ENCODE measurements at regions not wholly inside any gene's neighbourhood (a gene's known extent, or its start where the extent isn't known, plus 50 kb on each side); places are given as distances from the start of the nearest gene placed in this dataset.
A peak's percentile ranks its signal among the peaks of the same experiment; 100 is the strongest.

DNA sequence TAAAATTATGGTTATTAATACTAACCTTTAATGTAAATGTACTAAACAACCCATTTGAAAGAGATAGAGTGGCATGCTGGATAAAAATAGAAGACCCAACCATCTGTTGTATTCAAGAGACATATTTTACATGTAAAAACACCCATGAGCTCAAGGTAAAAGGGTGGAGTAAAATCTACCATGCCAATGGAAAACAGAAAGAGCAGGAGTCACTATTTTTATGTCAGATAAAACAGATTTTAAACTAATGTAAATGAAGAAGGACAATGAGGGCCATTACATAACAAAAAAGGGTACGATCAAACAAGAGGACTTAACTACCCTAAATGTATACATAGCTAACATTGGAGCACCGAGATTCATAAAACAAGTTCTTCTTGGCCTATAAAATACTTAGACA, 66.3 kb downstream of the ITM2A start:
- Mint-ChIP-seq H3K27ac (no peak overlapping the region), H3K4me1 (no peaks in the 10 kb centered on the region), H3K9me3 (no peaks in the 10 kb centered on the region), H3K27me3 (no peaks in the 10 kb centered on the region), H3K4me3 (no peak overlapping the region), H3K36me3 (no peaks in the 10 kb centered on the region)
- ATAC-seq (ENCODE audit: low read depth) (no peak), DNase-seq (ENCODE audit: low spot score in 2 of 2) (no peak)

DNA sequence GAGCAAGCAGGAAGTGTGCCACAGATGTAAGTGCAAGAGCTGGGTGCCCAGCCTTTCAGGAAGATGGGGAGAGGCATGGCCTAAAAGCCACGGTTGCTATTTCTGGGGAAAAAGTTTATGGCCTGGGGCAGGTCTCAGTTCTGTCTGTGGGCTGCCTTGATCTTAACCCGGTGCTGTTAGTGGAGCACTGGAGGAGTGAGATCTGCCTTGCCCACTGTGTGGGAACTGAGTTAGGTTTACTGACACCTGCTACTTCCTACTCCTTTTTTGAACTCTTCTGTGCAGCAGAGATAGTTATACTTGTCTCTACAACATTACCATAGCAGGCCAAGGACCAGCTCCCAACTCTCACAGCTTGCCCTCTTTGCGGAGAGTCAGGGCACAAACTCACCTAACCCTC, 76.5 kb downstream of the ITM2A start:
- Mint-ChIP-seq H3K9me3 (no peaks in the 10 kb centered on the region), H3K36me3 (peaks cover 4% of the 10 kb centered on the region), H3K27me3 (no peaks in the 10 kb centered on the region), H3K27ac (no peak overlapping the region), H3K4me1 (no peaks in the 10 kb centered on the region), H3K4me3 (no peak overlapping the region)
- ATAC-seq (ENCODE audit: low read depth): no peak
- no peak for DNase-seq (ENCODE audit: low spot score in 2 of 2)

DNA sequence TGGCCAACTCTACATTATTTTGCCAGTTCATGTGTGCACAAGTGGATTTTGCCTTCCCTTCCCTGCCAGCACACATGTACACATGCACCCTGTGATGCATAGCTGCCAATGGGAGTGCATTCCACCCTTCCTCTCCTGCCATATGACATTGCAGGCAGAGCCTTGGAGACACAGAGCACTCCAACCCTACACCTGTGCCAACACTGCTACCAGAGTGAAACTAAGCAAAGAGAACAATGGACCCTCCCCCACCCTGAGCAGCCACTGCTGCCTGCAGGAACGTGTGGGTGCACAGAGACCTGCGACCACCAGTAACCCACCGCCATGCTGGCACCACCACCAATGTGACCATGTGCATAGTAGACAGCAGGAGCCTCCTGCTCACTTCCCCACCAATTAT, 78.4 kb downstream of the ITM2A start:
- DNase-seq (ENCODE audit: low spot score in 2 of 2) (no peak), ATAC-seq (ENCODE audit: low read depth) (no peak)
- H3K27me3 Mint-ChIP-seq: no peaks in the 10 kb centered on the region
- no peak overlapping the region for H3K4me3 Mint-ChIP-seq
- H3K4me1 Mint-ChIP-seq: no peaks in the 10 kb centered on the region
- H3K36me3 Mint-ChIP-seq: peaks cover 4% of the 10 kb centered on the region
- no peaks in the 10 kb centered on the region for H3K9me3 Mint-ChIP-seq
- no peak overlapping the region for H3K27ac Mint-ChIP-seq

DNA sequence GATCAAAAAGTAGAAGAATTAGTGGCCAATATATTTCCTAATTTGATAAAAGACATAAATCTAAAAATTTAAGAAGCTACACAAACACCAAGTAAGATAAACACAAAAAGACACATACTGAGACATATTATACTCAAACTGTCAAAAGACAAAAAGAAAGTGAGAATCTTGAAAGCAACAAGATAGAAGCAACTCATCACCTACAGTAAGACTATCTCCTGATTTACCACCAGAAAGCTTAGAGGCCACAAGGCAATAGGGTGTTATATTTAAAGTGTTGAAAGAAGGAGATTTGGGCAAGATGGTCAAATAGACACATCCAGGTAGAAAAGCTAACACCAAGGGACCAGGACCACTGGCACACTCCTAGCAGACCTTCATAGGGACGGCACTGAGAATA, 79.4 kb downstream of the ITM2A start:
- no peaks in the 10 kb centered on the region for H3K9me3 Mint-ChIP-seq
- no peak for ATAC-seq (ENCODE audit: low read depth)
- no peak for DNase-seq (ENCODE audit: low spot score in 2 of 2)
- H3K4me1 Mint-ChIP-seq: no peaks in the 10 kb centered on the region
- H3K27ac Mint-ChIP-seq: no peak overlapping the region
- peaks cover 4% of the 10 kb centered on the region for H3K36me3 Mint-ChIP-seq
- no peaks in the 10 kb centered on the region for H3K27me3 Mint-ChIP-seq
- H3K4me3 Mint-ChIP-seq: no peak overlapping the region

DNA sequence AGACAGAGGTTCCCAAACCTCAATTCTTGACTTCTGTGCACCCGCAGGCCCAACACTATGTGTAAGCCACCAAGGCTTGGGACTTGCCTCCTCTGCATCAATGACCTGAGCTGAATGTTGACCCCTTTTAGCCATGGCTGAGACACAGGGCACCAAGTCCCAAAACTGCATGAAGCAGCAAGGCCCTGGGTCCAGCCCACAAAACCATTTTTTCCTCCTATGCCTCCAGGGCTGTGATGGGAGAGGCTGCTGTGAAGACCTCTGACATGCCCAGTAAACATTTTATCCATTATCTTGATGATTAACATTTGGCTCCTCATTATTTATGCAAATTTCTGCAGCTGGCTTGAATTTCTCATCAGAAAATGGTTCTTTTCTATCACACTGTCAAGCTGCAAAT, 85.4 kb downstream of the ITM2A start:
- H3K27ac Mint-ChIP-seq: no peak overlapping the region
- ATAC-seq (ENCODE audit: low read depth) (no peak), DNase-seq (ENCODE audit: low spot score in 2 of 2) (no peak)
- peaks cover 18% of the 10 kb centered on the region for H3K36me3 Mint-ChIP-seq
- H3K4me3 Mint-ChIP-seq: no peak overlapping the region
- H3K27me3 Mint-ChIP-seq: no peaks in the 10 kb centered on the region
- no peaks in the 10 kb centered on the region for H3K4me1 Mint-ChIP-seq
- peaks cover 5% of the 10 kb centered on the region for H3K9me3 Mint-ChIP-seq

DNA sequence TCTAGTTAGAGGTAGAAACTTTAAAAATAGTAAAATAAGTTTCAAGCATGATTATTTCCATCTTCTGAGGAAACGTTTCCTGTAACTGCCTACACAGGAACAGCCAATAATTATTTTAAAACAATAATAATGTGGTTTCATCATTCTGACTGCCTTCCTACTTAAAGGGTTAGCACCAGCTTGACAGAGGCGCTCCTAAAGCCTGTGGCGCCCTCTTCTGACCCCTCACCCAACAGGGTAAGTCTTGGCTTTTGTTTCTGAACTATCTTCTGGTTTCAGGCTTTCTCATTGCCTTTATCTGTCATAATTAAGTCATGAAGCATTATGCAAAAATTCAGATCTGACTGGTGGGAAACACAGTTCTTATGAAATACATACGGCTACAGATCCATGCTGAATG, 96.7 kb downstream of the ITM2A start:
- Mint-ChIP-seq H3K4me3 (no peak overlapping the region), H3K27ac (peak overlapping the region; percentile 82), H3K36me3 (no peaks in the 10 kb centered on the region), H3K9me3 (no peaks in the 10 kb centered on the region), H3K4me1 (peaks cover 27% of the 10 kb centered on the region), H3K27me3 (no peaks in the 10 kb centered on the region)
- ATAC-seq (ENCODE audit: low read depth) (peak; percentile 96), DNase-seq (ENCODE audit: low spot score in 2 of 2) (peak; percentile 44 to 46)

DNA sequence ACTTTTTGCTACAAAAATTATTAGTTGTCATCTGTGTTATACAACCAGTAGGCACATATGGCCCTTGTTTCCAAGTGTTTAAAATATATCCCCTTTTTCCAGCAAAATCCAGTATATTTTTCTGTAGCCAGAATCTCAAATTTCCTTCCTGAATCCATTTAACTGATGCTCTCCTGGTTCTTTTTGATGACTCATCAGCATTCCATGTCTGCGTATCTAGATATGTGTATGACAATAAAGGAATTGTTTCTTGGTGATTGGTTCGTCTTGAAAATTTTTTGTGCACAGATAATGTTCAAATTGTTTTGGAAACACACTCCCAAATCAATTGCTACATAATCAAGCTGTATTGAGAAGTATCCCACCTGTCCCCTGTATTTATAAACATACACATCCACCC, 98.3 kb downstream of the ITM2A start:
- Mint-ChIP-seq H3K4me1 (peaks cover 24% of the 10 kb centered on the region), H3K36me3 (no peaks in the 10 kb centered on the region), H3K4me3 (no peak overlapping the region), H3K27ac (peak overlapping the region; percentile 67), H3K27me3 (no peaks in the 10 kb centered on the region), H3K9me3 (no peaks in the 10 kb centered on the region)
- ATAC-seq (ENCODE audit: low read depth): no peak
- no peak for DNase-seq (ENCODE audit: low spot score in 2 of 2)

DNA sequence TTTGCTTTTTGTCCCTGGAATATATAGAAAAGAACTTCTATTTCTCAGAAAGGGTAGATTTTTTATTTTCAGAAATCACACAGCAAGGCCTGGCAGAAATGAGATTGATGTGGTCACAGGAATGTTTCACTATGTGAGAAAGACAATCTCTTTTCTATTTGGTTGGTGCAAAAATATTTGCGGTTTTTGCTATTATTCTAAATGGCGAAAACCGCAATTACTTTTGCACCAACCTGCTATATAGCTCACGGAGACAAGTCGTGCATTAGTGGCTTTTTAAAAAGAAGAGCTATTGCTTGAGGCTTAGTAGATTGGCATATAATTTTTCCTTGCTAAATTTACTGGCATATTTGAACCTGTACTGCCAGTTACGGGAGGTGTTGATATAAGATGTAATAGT, 100.4 kb downstream of the ITM2A start:
- peaks cover 30% of the 10 kb centered on the region for H3K4me1 Mint-ChIP-seq
- H3K36me3 Mint-ChIP-seq: no peaks in the 10 kb centered on the region
- ATAC-seq (ENCODE audit: low read depth) (no peak), DNase-seq (ENCODE audit: low spot score in 2 of 2) (no peak)
- H3K27me3 Mint-ChIP-seq: no peaks in the 10 kb centered on the region
- no peaks in the 10 kb centered on the region for H3K9me3 Mint-ChIP-seq
- peak overlapping the region; percentile 76 for H3K27ac Mint-ChIP-seq
- no peak overlapping the region for H3K4me3 Mint-ChIP-seq

DNA sequence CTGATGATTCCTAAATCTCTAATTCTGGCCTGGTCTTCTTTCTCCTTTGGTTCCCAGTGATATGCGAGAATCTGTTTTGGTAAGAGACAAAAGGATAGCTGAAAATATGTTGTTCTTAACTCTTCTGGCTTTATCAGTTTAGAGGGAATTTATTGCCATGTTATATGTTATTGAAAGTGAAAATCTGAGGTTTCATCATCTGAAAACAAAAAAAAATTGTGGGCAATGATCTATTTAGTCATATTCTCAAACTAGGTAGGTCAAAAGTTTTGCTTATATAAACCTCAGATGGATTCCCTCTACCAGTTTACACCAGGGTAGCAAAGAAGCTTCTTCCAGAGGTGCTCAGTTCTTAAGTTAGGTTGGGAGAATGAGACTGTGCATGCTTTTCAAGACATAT, 103.6 kb downstream of the ITM2A start:
- Mint-ChIP-seq H3K4me1 (peaks cover 29% of the 10 kb centered on the region), H3K27me3 (no peaks in the 10 kb centered on the region), H3K27ac (peak overlapping the region; percentile 67), H3K4me3 (peak overlapping the region; percentile 1), H3K9me3 (no peaks in the 10 kb centered on the region), H3K36me3 (no peaks in the 10 kb centered on the region)
- DNase-seq (ENCODE audit: low spot score in 2 of 2): no peak
- no peak for ATAC-seq (ENCODE audit: low read depth)

DNA sequence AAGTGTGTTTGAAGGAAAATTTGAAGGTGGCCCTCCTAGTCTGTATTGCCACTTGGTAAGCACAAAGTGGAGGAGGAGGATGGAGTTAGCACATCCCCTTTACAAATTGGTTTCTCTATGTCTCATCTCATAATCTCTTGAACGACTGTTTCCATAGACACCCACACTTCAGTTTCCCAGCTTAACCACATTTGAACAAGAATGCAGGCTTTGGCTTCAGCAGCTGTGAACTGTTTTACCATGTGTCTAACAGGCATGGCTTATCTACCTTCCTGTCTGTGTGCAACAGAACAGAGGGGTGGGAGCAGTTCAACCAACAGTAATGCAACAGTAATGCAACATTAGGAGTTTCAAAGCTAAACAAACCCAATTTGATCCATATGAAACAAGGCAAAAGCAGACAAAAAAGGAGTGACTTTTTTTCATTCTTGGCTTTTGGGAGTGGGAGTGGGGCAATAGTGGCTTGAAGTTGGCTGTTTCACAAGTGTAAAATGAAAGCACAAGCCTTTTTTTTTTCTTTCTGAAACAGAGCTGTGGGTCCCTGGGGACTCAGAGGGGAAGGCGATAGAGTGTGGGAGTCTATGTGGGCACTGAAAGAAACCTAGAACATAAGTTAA, 108.0 kb downstream of the ITM2A start:
- H3K27me3 Mint-ChIP-seq: no peaks in the 10 kb centered on the region
- peaks cover 21% of the 10 kb centered on the region for H3K4me1 Mint-ChIP-seq
- H3K36me3 Mint-ChIP-seq: no peaks in the 10 kb centered on the region
- H3K9me3 Mint-ChIP-seq: no peaks in the 10 kb centered on the region
- DNase-seq (ENCODE audit: low spot score in 2 of 2): peak; percentile 38 to 44
- peak overlapping the region; percentile 61 for H3K4me3 Mint-ChIP-seq
- peak overlapping the region; percentile 85 for H3K27ac Mint-ChIP-seq
- peak; percentile 83 for ATAC-seq (ENCODE audit: low read depth)

DNA sequence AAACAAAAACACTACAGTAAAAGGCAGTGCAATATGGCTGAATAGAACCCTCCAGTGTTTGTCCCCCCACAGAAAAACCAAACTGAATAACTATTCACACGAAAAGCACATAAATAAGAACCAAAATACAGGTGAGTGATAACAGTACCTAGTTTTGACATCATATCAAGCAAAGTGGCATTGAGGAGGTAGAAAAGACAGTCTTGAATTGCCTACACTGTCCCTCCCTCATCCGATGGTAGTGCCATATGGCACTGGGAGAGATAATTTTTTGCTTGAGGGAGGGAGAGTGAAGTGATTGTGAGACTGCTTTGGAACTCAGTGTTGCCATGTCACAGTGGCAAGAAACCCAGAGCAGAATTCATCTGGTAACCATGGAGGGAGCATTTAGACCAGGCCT, 99.2 kb downstream of the GPR174 start:
- Mint-ChIP-seq H3K4me3 (no peak overlapping the region), H3K4me1 (peaks cover 12% of the 10 kb centered on the region), H3K27me3 (no peaks in the 10 kb centered on the region), H3K27ac (no peak overlapping the region), H3K9me3 (no peaks in the 10 kb centered on the region), H3K36me3 (peaks cover 19% of the 10 kb centered on the region)
- DNase-seq (ENCODE audit: low spot score in 2 of 2) (no peak), ATAC-seq (ENCODE audit: low read depth) (no peak)

DNA sequence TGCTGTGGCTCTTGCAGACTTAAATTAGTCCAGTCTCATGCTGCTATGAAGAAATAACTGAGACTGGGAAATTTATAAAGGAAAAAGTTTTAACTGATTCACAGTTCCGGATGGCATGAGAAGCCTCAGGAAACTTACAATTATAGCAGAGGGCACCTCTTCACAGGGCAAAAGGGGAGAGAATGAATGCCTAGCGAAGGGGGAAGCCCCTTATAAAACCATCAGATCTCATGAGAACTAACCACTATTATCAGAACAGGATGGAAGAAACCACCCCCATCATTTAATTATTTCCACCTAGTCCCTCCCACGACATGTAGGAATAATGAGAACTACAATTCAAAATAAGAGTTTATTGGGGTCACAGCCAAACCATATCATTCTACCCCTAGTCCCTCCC, 91.4 kb downstream of the GPR174 start:
- Mint-ChIP-seq H3K4me3 (peak overlapping the region; percentile 3), H3K27ac (peak overlapping the region; percentile 10), H3K27me3 (no peaks in the 10 kb centered on the region), H3K9me3 (no peaks in the 10 kb centered on the region), H3K4me1 (peaks cover 9% of the 10 kb centered on the region), H3K36me3 (peaks cover 12% of the 10 kb centered on the region)
- DNase-seq (ENCODE audit: low spot score in 2 of 2) (no peak), ATAC-seq (ENCODE audit: low read depth) (no peak)

DNA sequence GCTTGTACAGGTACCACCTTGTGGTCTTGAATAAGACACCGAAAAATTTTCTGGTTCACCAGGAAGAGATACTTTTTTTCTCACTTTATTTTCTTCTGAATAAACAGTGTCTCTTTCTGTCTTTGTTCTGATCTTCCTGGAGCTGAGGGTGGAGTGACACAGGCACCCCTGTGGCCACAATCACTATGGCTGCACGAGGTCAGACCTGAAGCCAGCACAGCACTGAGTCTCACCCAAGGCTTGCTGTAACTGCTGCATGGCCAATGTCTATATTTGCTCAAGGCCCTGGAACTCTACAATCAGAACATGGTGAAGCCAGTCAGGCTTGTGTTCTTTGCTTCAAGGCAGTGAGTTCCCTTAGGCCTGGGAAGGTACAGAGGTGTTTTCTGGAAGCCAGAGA, 87.2 kb downstream of the GPR174 start:
- peaks cover 6% of the 10 kb centered on the region for H3K36me3 Mint-ChIP-seq
- DNase-seq (ENCODE audit: low spot score in 2 of 2) (no peak), ATAC-seq (ENCODE audit: low read depth) (no peak)
- no peak overlapping the region for H3K27ac Mint-ChIP-seq
- H3K27me3 Mint-ChIP-seq: no peaks in the 10 kb centered on the region
- H3K9me3 Mint-ChIP-seq: no peaks in the 10 kb centered on the region
- no peak overlapping the region for H3K4me3 Mint-ChIP-seq
- H3K4me1 Mint-ChIP-seq: peaks cover 11% of the 10 kb centered on the region
